DMS 273 (cell line): ENCODE measurements at regions not wholly inside any gene's neighbourhood (a gene's known extent, or its start where the extent isn't known, plus 50 kb on each side); places are given as distances from the start of the nearest gene placed in this dataset.

Experiments used
- DNase-seq: peaks from one replicate; lab custom pipeline; 2025; ENCODE audit not compliant: unreplicated experiment; lab: John Stamatoyannopoulos, UW

- peak; percentile 78 for DNase-seq
These were observed 60.0 kb downstream of the PRL start for GRCh38 chr6:22236626-22237414.
